AG04450 (cell line): ENCODE measurements at regions not wholly inside any gene's neighbourhood (a gene's known extent, or its start where the extent isn't known, plus 50 kb on each side); places are given as distances from the start of the nearest gene placed in this dataset.

Source experiments
- CTCF ChIA-PET: fragments of 300-600, 350-600 bp; formaldehyde crosslinking; extraction: SDS; loops from one replicate; lab custom pipeline; 2022; ENCODE audit warnings: antibody characterized with exemption, inconsistent platforms; lab: Charles Lee
- POLR2A ChIA-PET: fragments of 350-600 bp; formaldehyde crosslinking; extraction: SDS; loops from one replicate; lab custom pipeline; 2021; ENCODE audit warnings: antibody characterized with exemption, inconsistent platforms; lab: Yijun Ruan, JAX
- DNase-seq: peaks from one replicate; pipeline ENCODE4 v3.0.0-alpha.2; 2011; ENCODE audit warnings: low read depth, low spot score
- H3K27ac ChIP-seq: one replicate; pipeline ENCODE4 v1.5.1; 2012; ENCODE audit warnings: low read depth, low read length, control low read depth
- H3K27me3 ChIP-seq: one replicate; pipeline ENCODE4 v1.6.0; 2012; ENCODE audit warnings: low read length; ENCODE audit not compliant: control insufficient read depth, insufficient read depth
- H3K4me3 ChIP-seq: 2 replicates; pipeline ENCODE4 v1.5.1; 2011; ENCODE audit warnings: mild to moderate bottlenecking, low read depth, low read length, control low read depth
- H3K9me3 ChIP-seq: 2 replicates; pipeline ENCODE4 v1.5.1; 2012; ENCODE audit warnings: low read length; ENCODE audit not compliant: control insufficient read depth, insufficient read depth
- TF ChIP-seq, protein P1 (sequence below): IDR thresholded peaks from 2 replicates; pipeline ENCODE4 v1.5.1; 2011; ENCODE audit warnings: low read depth, low read length, control low read depth, inconsistent platforms

DNA sequence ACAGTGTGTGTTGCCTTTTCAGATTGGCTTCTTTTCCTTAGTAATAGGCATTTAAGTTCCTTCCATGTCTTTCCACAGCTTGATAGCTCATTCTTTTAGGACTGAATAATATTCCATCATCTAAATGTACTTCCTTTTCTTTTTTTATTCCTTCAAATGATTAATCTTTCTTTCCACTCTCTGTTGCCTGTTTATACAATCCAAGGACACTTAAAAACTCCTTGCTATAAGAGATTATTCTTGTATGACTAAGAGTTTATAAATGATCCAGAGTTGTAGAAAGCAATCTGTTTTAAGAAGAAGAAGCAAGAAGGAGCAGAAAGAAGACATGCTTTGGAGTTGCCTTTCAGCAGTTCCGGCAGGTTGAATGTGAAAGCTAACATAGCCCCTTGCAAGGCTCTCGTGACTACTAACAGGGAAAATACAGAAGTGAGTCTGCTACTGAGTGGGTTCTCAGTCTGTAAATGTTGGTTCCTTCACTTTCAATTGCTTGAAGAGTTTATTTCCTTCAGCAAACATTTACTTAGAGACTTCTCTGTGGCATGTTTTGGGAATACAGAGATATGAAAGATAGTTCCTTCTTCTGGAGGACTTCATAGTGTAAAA is 123.0 kb downstream of the PMAIP1 start:
- CTCF ChIA-PET, result no interaction called here
- no peak overlapping the region for H3K4me3 ChIP-seq
- no peak for DNase-seq
- POLR2A ChIA-PET, result no interaction called here
- TF ChIP-seq, protein P1, sequence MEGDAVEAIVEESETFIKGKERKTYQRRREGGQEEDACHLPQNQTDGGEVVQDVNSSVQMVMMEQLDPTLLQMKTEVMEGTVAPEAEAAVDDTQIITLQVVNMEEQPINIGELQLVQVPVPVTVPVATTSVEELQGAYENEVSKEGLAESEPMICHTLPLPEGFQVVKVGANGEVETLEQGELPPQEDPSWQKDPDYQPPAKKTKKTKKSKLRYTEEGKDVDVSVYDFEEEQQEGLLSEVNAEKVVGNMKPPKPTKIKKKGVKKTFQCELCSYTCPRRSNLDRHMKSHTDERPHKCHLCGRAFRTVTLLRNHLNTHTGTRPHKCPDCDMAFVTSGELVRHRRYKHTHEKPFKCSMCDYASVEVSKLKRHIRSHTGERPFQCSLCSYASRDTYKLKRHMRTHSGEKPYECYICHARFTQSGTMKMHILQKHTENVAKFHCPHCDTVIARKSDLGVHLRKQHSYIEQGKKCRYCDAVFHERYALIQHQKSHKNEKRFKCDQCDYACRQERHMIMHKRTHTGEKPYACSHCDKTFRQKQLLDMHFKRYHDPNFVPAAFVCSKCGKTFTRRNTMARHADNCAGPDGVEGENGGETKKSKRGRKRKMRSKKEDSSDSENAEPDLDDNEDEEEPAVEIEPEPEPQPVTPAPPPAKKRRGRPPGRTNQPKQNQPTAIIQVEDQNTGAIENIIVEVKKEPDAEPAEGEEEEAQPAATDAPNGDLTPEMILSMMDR, result no peak
- H3K27me3 ChIP-seq, result no peaks in the 10 kb centered on the region
- H3K27ac ChIP-seq, result no peak overlapping the region
- no peaks in the 10 kb centered on the region for H3K9me3 ChIP-seq

GRCh38 chr18:60021556-60021955 is 121.8 kb downstream of the PMAIP1 start:
- Histone ChIP-seq H3K9me3 (peaks cover 2% of the 10 kb centered on the region; the same call in 1 of the 2 replicates), H3K27me3 (no peaks in the 10 kb centered on the region), H3K27ac (no peak overlapping the region), H3K4me3 (no peak overlapping the region)
- ChIA-PET POLR2A (no interaction called here), CTCF (interaction anchor here (1.1 kb wide), 2 partner anchors 19 to 25 kb away, joined by 4 read pairs; no protein-coding TSS in a partner anchor)
- no peak for DNase-seq
- TF ChIP-seq, protein P1, result no peak

- Histone ChIP-seq H3K27me3 (no peaks in the 10 kb centered on the region), H3K4me3 (no peak overlapping the region), H3K27ac (no peak overlapping the region), H3K9me3 (peaks cover 2% of the 10 kb centered on the region; the same call in 1 of the 2 replicates)
- POLR2A ChIA-PET, result no interaction called here
- DNase-seq, result no peak
- CTCF ChIA-PET, result interaction anchor here (0.6 to 2.6 kb wide), 5 partner anchors 24 to 226 kb away, joined by 3 to 13 read pairs (median 3); no protein-coding TSS in a partner anchor
- TF ChIP-seq, protein P1, result no peak
These were observed 120.5 kb downstream of the PMAIP1 start for GRCh38 chr18:60020107-60020925.

- Histone ChIP-seq H3K9me3 (peaks cover 2% of the 10 kb centered on the region; the same call in 1 of the 2 replicates), H3K27me3 (no peaks in the 10 kb centered on the region), H3K4me3 (no peak overlapping the region), H3K27ac (peak overlapping the region; percentile 42)
- POLR2A ChIA-PET, result no interaction called here
- TF ChIP-seq, protein P1, result no peak
- CTCF ChIA-PET, result interaction anchor here (0.8 to 2.6 kb wide), 4 partner anchors 23 to 32 kb away, joined by 3 to 13 read pairs (median 4); no protein-coding TSS in a partner anchor
- peak; percentile 68 for DNase-seq
These were observed 119.7 kb downstream of the PMAIP1 start for GRCh38 chr18:60019463-60019840.
